HCEC 1CT (cell line): ENCODE measurements at regions not wholly inside any gene's neighbourhood (a gene's known extent, or its start where the extent isn't known, plus 50 kb on each side); places are given as distances from the start of the nearest gene placed in this dataset.

ENCODE experiments used
- DNase-seq: peaks from one replicate; pipeline ENCODE4 v3.0.0-alpha.2; 2017

GRCh38 chr2:7226501-7226900, 309.3 kb downstream of the RNF144A start:
- DNase-seq = no peak

- no peak for DNase-seq
Observed at GRCh38 chr2:7233126-7233525, 315.9 kb downstream of the RNF144A start.

GRCh38 chr2:7237466-7237865, 320.3 kb downstream of the RNF144A start:
- DNase-seq = no peak

- no peak for DNase-seq
Observed at GRCh38 chr2:7239078-7239477, 321.9 kb downstream of the RNF144A start.

GRCh38 chr2:7241041-7241745, 324.0 kb downstream of the RNF144A start:
- no peak for DNase-seq

GRCh38 chr2:7242189-7242867, 325.1 kb downstream of the RNF144A start:
- no peak for DNase-seq

GRCh38 chr2:7243276-7243675, 326.1 kb downstream of the RNF144A start:
- DNase-seq = no peak

GRCh38 chr2:7256377-7256776, 339.2 kb downstream of the RNF144A start:
- no peak for DNase-seq

GRCh38 chr2:7262727-7263126, 345.5 kb downstream of the RNF144A start:
- no peak for DNase-seq

GRCh38 chr2:7264791-7265190, 347.6 kb downstream of the RNF144A start:
- no peak for DNase-seq

- no peak for DNase-seq
Observed at GRCh38 chr2:7265286-7265685, 348.1 kb downstream of the RNF144A start.

- no peak for DNase-seq
Observed at GRCh38 chr2:7269106-7269643, 352.0 kb downstream of the RNF144A start.

GRCh38 chr2:7270011-7270431, 352.8 kb downstream of the RNF144A start:
- DNase-seq = no peak

- no peak for DNase-seq
Observed at GRCh38 chr2:7272210-7272609, 355.0 kb downstream of the RNF144A start.

GRCh38 chr2:7278984-7279383, 361.8 kb downstream of the RNF144A start:
- no peak for DNase-seq

- DNase-seq = no peak
Observed at GRCh38 chr2:7279421-7279949, 362.3 kb downstream of the RNF144A start.

GRCh38 chr2:7280790-7281189, 363.6 kb downstream of the RNF144A start:
- no peak for DNase-seq

GRCh38 chr2:7281231-7282201, 364.3 kb downstream of the RNF144A start:
- DNase-seq = no peak

- DNase-seq = no peak
Observed at GRCh38 chr2:7286120-7286519, 368.9 kb downstream of the RNF144A start.

GRCh38 chr2:7288484-7288883, 371.3 kb downstream of the RNF144A start:
- no peak for DNase-seq

GRCh38 chr2:7289697-7290096, 372.5 kb downstream of the RNF144A start:
- DNase-seq = no peak

GRCh38 chr2:7292154-7292691, 375.0 kb downstream of the RNF144A start:
- no peak for DNase-seq

GRCh38 chr2:7309582-7309981, 392.4 kb downstream of the RNF144A start:
- no peak for DNase-seq
